ENCODE measurements at regions not wholly inside any gene's neighbourhood (a gene's known extent, or its start where the extent isn't known, plus 50 kb on each side); places are given as distances from the start of the nearest gene placed in this dataset.

GRCh38 chr3:104735691-104736090 is 631.0 kb upstream of the ALCAM start:
- TF ChIP-seq CTCF (IDR thresholded peaks at IDR 0.05; ENCODE audit: borderline replicate concordance, extremely low read depth, low read length, poor library complexity, severe bottlenecking): no peak
- no peak for TF ChIP-seq EZH2 (IDR thresholded peaks at IDR 0.05; ENCODE audit: borderline replicate concordance, low read depth, low read length, severe bottlenecking)
